ENCODE measurements at regions not wholly inside any gene's neighbourhood (a gene's known extent, or its start where the extent isn't known, plus 50 kb on each side); places are given as distances from the start of the nearest gene placed in this dataset.

DNA sequence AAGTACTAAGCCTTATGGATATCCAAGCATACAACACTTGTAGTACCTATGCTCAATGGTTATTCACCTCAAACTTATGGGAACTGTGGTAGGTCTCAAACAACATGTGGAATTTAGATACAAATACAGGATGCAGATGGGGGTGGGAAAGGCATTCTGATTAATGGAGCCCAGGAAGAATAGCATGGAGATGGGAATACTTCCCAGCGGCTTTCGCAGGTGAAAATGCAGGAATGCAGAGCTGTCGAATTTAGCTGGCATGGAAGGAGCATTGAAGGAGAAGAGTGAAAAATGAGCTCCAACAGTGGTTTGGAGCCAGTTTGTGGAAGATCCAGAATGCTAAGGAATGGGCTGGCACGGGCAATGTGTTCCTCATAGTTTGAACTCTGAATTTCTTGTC is 89.9 kb downstream of the NKX2-1 start:
- no peaks in the 10 kb centered on the region for H3K4me1 ChIP-seq (ENCODE audit: control insufficient read depth in 1 of 2, insufficient read depth in 2 of 2, low read length in 2 of 2)
- intact Hi-C loops (cut with micrococcal nuclease), result no loop called here
- BruUV-seq (replicated peaks), result no TSS peak
- no peak for TF ChIP-seq SRF (IDR thresholded peaks at IDR 0.05; ENCODE audit: low read depth)
- no peak for TF ChIP-seq POLR2A (IDR thresholded peaks at IDR 0.05; ENCODE audit: borderline replicate concordance, extremely low read depth, insufficient read depth, insufficient read length)
- TF ChIP-seq SP1 (IDR thresholded peaks at IDR 0.05; ENCODE audit: low read depth), result no peak
- no peak for TF ChIP-seq ZFX (IDR thresholded peaks at IDR 0.05)
- no peak for TF ChIP-seq TCF7L2 (IDR thresholded peaks at IDR 0.05; ENCODE audit: borderline replicate concordance, extremely low read depth, insufficient read depth, insufficient read length)
- no peak for TF ChIP-seq ELF1 (IDR thresholded peaks at IDR 0.05; ENCODE audit: borderline replicate concordance, low read depth)
- no peak for TF ChIP-seq YY1 (IDR thresholded peaks at IDR 0.05; ENCODE audit: extremely low read depth, insufficient replicate concordance, low read depth, low read length)
- TF ChIP-seq, protein P1, sequence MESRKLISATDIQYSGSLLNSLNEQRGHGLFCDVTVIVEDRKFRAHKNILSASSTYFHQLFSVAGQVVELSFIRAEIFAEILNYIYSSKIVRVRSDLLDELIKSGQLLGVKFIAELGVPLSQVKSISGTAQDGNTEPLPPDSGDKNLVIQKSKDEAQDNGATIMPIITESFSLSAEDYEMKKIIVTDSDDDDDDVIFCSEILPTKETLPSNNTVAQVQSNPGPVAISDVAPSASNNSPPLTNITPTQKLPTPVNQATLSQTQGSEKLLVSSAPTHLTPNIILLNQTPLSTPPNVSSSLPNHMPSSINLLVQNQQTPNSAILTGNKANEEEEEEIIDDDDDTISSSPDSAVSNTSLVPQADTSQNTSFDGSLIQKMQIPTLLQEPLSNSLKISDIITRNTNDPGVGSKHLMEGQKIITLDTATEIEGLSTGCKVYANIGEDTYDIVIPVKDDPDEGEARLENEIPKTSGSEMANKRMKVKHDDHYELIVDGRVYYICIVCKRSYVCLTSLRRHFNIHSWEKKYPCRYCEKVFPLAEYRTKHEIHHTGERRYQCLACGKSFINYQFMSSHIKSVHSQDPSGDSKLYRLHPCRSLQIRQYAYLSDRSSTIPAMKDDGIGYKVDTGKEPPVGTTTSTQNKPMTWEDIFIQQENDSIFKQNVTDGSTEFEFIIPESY (IDR thresholded peaks at IDR 0.05; ENCODE audit: extremely low read depth, insufficient replicate concordance, low read length), result no peak
- TF ChIP-seq ZNF274 (IDR thresholded peaks at IDR 0.05; ENCODE audit: low read depth, low read length), result no peak
- TF ChIP-seq RAD21 (IDR thresholded peaks at IDR 0.05; ENCODE audit: low read depth), result no peak
- no peak for TF ChIP-seq ATF3 (IDR thresholded peaks at IDR 0.05)
- no peak for TF ChIP-seq JUND (IDR thresholded peaks at IDR 0.05)
- TF ChIP-seq EZH2phosphoT487 (IDR thresholded peaks at IDR 0.05; ENCODE audit: borderline replicate concordance), result no peak
- TF ChIP-seq, protein P2, sequence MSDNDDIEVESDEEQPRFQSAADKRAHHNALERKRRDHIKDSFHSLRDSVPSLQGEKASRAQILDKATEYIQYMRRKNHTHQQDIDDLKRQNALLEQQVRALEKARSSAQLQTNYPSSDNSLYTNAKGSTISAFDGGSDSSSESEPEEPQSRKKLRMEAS (IDR thresholded peaks at IDR 0.05), result no peak
- TF ChIP-seq CEBPB (IDR thresholded peaks at IDR 0.05; ENCODE audit: low read depth), result no peak
- TF ChIP-seq, protein P3, sequence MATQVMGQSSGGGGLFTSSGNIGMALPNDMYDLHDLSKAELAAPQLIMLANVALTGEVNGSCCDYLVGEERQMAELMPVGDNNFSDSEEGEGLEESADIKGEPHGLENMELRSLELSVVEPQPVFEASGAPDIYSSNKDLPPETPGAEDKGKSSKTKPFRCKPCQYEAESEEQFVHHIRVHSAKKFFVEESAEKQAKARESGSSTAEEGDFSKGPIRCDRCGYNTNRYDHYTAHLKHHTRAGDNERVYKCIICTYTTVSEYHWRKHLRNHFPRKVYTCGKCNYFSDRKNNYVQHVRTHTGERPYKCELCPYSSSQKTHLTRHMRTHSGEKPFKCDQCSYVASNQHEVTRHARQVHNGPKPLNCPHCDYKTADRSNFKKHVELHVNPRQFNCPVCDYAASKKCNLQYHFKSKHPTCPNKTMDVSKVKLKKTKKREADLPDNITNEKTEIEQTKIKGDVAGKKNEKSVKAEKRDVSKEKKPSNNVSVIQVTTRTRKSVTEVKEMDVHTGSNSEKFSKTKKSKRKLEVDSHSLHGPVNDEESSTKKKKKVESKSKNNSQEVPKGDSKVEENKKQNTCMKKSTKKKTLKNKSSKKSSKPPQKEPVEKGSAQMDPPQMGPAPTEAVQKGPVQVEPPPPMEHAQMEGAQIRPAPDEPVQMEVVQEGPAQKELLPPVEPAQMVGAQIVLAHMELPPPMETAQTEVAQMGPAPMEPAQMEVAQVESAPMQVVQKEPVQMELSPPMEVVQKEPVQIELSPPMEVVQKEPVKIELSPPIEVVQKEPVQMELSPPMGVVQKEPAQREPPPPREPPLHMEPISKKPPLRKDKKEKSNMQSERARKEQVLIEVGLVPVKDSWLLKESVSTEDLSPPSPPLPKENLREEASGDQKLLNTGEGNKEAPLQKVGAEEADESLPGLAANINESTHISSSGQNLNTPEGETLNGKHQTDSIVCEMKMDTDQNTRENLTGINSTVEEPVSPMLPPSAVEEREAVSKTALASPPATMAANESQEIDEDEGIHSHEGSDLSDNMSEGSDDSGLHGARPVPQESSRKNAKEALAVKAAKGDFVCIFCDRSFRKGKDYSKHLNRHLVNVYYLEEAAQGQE (IDR thresholded peaks at IDR 0.05; ENCODE audit: low read depth), result no peak
- no peak for TF ChIP-seq POLR2AphosphoS5 (IDR thresholded peaks at IDR 0.05; ENCODE audit: low read depth, low read length)
- TF ChIP-seq CBX3 (IDR thresholded peaks at IDR 0.05; ENCODE audit: low read depth), result no peak
- TF ChIP-seq FOSL1 (IDR thresholded peaks at IDR 0.05; ENCODE audit: low read depth), result no peak
- no peak for TF ChIP-seq EGR1 (IDR thresholded peaks at IDR 0.05; ENCODE audit: low read depth)
- no peak for ATAC-seq
- DNase-seq (ENCODE audit: low read depth, low spot score), result no peak
- no peak overlapping the region for H2AFZ ChIP-seq (ENCODE audit: low read depth, low read length, poor library complexity, severe bottlenecking)
- no peaks in the 10 kb centered on the region for H3K79me2 ChIP-seq (ENCODE audit: insufficient read depth, low read length)
- no peaks in the 10 kb centered on the region for H3K36me3 ChIP-seq (ENCODE audit: control insufficient read depth in 1 of 2, insufficient read depth in 2 of 2, low read length in 2 of 2)
- no peak overlapping the region for H3K4me2 ChIP-seq (ENCODE audit: low read length)
- ChIA-PET RAD21 (ENCODE audit: low non-redundant PET in 1 of 2, low total read pairs in 2 of 2, uncharacterized antibody in 2 of 2, unreplicated experiment in 2 of 2) (no interaction called here), CTCF (no interaction called here), POLR2A (no interaction called here)
- H3K27me3 ChIP-seq (ENCODE audit: insufficient read depth, low read length), result 0 out of 2 replicates have a peak, but pooled peaks cover 14% of the 10 kb centered on the region
- H3K4me3 ChIP-seq (replicated peaks in 1 of 2; ENCODE audit: low read depth in 1 of 2, low read length in 2 of 2), result no peak overlapping the region
- H3K9ac ChIP-seq (ENCODE audit: low read length), result no peak overlapping the region
- H3K9me3 ChIP-seq (ENCODE audit: control insufficient read depth in 1 of 2, insufficient read depth in 1 of 2, low read depth in 1 of 2, low read length in 2 of 2), result no peaks in the 10 kb centered on the region
- H4K20me1 ChIP-seq (ENCODE audit: insufficient read depth), result no peaks in the 10 kb centered on the region
- no peaks in the 10 kb centered on the region for H3K9me2 ChIP-seq (ENCODE audit: insufficient read depth)
- H3K27ac ChIP-seq (ENCODE audit: low read depth, low read length), result no peak overlapping the region

Measured in HCT116 (cell line).